Activated CD4-positive, CD25-positive, alpha-beta regulatory T cell treated with anti-CD3 and anti-CD28 coated beads, Interleukin-2, amount 50 U/mL, for 16 hours (primary cell): ENCODE measurements at regions not wholly inside any gene's neighbourhood (a gene's known extent, or its start where the extent isn't known, plus 50 kb on each side); places are given as distances from the start of the nearest gene placed in this dataset.
"Not testable (repeated sequence)": the region's sequence is repeated elsewhere in the genome, so short reads cannot be mapped to it uniquely, and the experiment has no call there.

Source experiments
- DNase-seq: peaks from one replicate; pipeline ENCODE4 v3.0.0-alpha.2; 2020; ENCODE audit warnings: low read depth, low spot score

DNA sequence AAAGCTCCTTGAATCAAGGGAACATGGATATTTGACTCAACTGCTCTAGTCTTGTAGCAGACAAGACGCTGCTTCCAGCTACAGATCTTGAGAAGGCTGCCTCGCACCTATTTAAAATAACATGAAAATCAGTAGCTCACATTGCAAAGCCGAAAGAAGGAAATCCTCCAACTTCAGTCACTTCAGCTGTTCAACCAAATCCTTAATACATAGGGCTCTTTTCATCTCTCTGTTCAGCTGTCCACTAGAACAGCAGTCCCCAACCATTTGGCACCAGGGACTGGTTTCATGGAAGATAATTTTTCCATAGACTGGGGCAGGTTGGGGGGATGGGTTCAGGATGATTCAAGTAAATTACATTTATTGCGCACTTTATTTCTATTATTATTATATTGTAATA, 1116.0 kb upstream of the TMEM132C start:
- no peak for DNase-seq

DNA sequence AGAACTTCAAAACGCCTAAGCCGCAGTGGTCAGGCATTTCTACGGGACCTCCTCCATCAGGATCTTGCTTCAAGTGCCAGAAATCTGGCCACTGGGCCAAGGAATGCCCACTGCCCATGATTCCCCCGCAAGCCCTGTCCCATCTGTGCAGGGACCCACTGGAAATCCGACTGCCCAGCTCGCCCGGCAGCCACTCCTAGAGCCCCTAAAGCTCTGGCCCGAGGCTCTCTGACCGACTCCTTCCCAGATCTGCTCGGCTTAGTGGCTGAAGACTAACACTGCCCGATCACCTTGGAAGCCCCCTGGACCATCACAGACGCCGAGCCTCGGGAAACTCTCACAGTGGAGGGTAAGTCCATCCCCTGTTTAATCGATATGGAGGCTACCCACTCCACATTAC, 1113.0 kb upstream of the TMEM132C start:
- DNase-seq: no peak

DNA sequence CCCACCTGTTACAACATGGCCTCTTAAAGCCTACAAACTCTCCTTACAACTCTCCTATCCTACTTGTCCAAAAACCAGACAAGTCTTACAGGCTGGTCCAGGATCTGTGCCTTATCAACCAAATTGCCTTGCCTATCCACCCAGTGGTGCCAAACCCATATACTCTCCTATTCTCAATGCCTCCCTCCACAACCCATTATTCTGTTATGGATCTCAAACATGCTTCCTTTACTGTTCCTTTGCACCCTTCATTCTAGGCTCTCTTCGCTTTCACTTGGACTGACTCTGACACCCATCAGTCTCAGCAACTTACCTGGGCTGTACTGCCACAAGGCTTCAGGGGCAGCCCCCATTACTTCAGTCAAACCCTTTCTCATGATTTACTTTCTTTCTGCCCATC, 1112.1 kb upstream of the TMEM132C start:
- not testable (repeated sequence) for DNase-seq

DNA sequence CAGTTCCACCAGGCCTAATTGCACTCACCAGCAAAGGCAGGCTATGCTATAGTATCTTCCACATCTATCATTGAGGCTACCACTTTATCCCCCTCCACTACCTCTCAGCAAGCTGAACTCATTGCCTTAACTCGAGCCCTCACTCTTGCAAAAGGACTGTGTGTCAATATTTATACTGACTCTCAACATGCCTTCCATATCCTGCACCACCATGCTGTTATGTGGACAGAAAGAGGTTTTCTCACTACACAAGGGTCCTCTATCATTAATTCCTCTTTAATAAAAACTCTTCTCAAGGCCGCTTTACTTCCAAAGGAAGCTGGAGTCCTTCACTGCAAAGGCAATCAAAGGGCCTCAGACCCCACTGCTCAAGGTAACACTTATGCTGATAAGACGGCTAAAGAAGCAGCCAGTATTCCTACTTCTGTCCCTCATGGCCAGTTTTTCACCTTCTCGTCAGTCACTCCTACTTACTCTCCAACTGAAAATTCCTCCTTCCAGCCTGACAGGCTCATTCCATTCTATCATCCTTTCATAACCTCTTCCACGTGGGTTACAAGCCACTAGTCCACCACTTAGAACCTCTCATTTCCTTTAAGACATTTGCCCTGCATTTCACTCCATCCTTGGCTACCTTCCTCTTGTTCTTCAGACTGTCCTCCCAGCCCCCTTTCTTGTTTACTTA, 1110.9 kb upstream of the TMEM132C start:
- DNase-seq: not testable (repeated sequence)

DNA sequence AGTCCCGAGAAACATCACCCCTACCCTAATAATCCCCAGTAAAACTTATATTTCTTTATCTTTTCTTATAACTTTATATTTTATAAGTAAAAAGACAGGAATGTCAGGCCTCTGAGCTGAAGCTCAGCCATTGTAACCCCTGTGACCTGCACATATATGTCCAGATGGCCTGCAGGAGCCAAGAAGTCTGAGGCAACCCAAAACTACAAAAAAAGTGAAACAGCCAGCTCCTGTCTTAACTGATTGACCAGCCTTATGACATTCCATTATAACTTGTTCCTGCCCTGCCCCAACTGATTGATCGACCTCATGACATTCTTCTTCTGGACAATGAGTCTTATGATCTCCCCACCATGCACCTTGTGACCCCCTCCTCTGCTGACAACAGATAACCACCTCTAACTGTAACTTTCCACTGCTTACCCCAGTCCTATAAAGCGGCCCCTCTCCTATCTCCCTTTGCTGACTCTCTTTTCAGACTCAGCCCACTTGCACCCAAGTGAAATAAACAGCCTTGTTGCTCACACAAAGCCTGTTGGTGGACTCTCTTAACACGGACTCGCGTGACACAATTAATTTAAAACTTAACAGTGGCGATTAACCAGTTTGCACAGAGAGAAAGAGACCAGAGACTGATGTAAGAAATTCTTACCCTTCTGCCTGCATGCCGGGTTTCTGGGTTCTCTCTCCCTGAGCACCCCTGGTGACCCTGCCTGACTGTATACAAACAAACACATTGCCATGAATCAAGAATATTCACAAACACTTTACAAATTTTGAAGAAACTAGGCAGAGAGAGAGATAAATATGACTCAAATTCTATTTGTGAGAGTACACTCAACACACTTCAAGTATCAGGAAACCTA, 1109.2 kb upstream of the TMEM132C start:
- DNase-seq: not testable (repeated sequence)

DNA sequence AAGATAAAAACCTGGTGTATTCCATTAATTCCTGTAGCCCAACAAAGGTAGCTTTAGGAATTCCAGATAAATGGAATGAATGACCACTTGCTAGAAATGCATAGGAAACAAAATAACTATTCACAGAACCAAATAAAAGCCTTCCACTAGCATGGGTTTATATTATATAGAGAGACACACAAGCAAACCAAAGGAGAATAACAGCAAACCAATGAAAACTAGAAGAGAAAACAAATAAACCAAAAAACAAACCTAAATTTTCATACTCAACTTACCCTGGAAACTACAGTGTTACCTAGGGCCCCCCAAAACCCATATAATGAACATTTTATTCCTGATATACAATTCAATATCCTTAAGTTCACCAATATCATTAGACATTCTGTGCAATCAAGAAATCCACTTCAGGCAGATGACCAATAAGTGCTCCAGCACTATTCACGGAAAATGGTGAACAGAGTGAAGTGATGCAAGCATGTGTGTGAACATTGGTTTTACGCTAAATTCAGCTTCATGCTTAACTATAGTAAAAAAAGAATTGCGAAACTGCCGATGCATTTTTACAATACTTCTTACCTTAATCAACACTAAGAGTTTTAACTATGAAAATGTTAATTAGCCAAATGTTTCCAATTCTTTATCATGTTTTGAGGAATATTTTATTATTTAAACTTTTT, 1108.4 kb upstream of the TMEM132C start:
- DNase-seq: no peak

DNA sequence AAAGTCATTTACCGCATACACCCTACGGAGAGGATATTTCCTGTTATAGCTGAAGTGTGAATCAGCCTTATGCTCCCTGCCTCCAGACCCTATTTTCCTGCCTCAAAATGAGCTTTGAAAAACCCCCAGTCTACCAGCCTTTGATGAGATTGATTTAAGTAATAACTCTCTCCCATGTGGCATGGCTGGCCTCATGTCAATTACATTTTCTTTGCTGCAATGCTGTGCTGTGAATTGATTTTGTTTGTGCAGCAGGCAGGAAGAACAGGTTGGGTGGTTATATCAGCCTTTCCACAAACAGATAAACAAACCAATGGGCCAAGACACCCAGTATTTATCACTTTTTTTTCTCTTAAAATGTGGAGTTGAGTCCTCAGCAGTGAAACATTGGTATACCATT, 1105.5 kb upstream of the TMEM132C start:
- no peak for DNase-seq

DNA sequence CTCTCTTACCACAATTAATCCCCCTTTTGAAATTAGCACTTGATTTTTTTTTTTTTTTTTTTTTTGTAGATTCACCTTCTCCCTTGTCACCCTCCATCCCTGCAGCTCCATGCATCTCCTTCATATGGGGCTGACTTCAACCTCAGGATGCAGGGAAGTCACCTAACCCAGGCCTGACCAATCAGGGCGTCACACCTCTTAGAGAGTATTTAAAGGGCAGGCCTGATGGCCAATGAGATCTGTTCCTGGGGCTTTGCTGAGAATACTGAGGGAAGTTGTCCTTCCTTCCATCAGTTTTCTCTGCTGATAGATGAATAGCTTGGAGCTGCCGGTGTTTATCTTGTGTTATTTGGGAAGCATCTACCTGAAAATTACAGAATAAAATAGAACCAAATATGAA, 1104.7 kb upstream of the TMEM132C start:
- no peak for DNase-seq

DNA sequence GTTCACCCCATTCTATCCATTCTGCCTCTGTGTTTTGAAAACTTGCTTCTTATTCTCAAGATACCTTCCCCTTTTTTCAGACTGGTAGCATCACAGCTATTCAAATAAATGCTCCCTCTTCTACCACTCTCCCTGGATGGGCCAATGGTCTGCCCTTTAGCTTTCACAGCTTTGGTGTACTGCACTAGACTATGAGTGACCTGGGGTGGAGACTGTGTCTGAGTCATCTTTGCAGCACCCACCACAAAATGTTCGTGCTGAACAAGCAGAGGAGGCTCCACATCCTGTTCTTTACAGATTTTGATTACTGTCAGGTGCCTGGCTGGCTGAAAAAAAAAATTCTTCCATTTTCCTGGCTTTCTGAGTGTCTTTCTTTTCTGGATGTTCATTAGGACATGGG, 1104.1 kb upstream of the TMEM132C start:
- no peak for DNase-seq

DNA sequence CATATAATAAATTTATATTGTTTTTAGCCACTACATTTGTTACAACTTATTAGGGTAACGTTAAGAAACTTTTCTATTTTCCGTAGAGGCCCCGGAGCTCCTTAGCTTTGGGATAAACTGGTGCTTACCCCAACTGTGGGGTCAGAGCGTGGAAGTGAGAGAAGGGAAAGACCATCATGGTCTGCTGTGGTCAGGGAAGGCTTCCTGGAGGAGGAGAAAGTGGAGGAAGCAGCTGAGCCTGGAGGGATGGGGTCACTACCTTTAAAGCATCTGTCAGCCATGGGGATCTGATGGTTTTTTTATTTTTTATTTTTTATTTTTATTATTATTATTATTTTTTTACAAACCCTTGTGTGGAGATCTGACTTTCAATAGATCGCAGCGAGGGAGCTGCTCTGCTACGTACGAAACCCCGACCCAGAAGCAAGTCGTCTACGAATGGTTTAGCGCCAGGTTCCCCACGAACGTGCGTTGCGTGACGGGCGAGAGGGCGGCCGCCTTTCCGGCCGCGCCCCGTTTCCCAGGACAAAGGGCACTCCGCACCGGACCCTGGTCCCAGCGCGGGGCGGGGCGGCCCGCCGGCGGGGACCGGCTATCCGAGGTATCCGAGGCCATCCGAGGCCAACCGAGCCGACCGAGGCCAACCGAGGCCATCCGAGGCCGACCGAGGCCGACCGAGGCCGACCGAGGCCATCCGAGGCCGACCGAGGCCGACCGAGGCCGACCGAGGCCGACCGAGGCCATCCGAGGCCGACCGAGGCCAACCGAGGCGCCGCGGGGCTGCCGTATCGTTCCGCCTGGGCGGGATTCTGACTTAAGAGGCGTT, 1101.2 kb upstream of the TMEM132C start:
- peak; percentile 61 for DNase-seq

DNA sequence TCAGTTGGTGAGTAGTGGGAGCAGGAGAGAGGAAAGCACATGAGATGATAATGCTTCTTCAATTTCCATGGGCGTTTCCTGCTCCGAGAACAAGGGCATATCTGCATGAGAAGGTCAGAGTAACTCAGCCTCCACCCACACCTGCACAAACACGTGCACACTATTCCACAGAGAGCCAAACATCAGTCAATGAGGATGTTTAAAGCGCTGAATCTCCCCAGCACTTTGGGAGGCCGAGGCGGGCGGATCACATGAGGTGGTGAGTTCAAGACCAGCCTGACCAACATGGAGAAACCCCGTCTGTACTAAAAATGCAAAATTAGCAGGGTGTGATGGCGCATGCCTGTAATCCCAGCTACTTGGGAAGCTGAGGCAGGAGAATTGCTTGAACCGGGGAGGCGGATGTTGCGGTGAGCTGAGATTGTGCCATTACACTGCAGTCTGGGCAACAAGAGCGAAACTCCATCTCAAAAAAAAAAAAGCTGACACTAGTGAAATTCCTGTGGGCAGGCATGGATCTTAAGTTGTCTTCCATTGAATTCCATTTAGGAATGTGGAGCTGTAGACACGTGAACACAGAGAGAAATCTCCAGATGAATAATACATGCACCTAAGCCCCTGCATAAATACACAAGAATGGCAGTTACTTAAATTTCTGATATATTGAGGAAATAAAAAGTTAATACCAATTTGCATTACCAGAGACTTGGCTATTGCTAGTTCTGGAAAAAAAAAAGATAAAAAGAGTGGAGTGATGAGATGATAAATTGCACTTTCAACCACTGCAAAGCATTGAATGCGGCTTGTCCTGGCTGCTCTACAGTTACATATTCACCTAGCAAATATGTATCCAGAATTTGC, 1097.4 kb upstream of the TMEM132C start:
- DNase-seq: no peak

DNA sequence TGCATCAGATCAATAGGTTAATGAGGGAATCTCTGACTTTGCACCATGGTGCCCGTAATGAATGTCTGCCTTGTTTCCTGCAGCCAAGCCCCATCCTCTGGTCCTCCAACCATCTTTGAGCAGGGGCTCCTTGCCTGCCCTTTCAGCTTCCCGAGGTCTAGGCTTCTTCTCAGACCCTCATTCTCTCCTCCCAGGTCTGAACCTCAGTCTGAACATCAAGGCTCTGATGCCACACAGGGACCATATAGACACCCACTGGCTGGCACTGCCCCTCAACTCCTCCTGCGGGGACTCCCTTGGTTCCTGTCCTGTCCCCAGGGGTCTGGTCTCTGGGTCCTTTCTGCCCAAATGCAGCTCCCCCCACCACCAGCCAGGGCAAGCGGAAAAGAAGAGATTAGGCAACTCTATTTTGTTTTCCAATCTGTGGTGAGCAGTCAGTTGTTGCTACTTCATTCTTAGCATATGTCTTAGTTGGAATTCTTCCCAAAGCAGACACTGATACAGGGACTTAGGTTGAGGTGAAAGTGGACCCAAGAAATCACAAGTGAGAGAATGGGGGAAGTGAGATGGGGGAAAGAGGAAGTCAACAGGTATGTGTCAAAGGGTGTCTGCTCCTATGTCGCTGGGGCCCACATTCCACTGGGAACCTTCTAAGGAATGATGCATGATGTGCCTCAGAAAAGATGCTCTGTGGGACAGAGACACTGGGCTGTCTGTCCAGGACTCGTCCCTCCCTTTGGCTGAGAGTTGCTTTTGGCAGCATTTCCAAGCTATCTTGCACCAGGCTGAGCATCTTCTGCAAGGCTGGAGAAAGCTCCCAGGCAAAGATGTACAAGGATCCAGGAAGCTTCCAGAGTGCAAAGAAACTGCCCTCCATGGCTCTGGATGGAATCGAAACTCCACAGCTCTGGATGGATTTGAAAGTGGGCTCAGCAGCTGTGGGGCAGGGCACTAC, 1096.5 kb upstream of the TMEM132C start:
- no peak for DNase-seq

DNA sequence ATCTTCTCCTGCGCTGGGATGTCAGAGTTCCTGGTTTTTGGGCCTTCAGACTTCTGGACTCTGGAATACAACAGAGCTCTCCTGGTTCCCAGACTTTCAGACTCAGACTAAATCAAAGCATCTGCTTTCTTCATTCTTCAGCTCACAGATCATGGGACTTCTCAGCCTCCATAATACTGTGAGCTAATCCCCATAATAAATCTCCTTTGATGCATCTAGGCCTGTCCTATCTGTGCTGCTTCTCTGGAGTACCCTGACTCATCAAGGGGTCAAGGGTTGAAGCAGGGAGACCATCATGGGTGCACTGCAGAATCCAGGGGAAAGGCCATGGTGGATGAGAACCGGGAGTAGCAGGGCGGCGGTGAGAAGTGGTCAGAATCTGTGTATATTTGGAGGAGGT, 1094.1 kb upstream of the TMEM132C start:
- no peak for DNase-seq

DNA sequence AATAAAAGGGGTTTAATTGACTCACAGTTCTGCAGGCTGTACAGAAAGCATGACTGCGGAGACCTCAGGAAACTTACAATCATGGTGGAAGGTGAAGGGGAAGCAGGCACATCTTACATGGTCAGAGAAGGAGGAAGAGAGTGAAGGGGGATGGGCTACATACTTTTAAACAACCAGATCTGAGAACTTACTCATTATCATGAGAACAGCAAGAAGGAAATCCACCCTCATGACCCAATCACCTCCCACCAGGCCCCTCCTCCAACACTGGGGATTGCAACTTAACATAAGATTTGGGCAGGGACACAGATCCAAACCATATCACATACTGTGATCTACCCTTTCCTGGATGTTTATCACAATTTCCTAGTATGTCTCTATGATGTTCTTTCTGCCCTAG, 1093.0 kb upstream of the TMEM132C start:
- not testable (repeated sequence) for DNase-seq

DNA sequence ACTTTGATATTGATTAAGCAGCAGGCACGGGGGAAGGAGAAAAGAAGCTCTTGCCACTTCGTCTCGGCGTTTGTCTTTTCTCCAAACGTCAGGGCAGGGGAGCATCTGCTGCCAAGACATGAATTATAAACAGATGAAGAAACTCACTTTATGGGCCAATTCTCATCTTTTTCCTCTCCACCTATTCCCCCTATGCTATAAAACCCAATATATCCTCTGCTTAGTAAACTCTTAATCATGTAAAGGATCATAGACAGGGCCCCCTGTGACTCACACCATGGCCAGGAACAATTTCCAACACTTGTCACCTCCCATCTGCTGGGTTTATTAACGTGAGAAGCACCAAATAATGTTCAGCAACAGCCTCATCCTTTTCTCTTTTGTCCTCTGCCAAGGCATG, 1092.1 kb upstream of the TMEM132C start:
- DNase-seq: no peak

DNA sequence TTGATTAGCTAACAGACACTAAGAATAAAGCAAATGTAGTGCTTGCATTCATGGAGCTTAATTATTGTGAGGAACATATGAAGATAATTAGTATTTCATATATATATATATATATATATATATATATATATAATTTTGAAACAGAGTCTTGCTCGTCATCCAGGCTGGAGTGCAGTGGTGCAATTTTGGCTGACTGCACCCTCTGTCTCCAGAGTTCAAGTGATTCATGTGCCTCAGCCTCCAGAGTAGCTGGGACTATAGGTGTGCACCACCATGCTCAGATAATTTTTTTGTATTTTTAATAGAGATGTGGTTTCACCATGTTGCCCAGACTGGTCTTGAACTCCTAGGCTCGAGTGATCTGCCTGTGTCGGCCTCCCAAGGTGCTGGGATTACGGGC, 1091.6 kb upstream of the TMEM132C start:
- DNase-seq: no peak

DNA sequence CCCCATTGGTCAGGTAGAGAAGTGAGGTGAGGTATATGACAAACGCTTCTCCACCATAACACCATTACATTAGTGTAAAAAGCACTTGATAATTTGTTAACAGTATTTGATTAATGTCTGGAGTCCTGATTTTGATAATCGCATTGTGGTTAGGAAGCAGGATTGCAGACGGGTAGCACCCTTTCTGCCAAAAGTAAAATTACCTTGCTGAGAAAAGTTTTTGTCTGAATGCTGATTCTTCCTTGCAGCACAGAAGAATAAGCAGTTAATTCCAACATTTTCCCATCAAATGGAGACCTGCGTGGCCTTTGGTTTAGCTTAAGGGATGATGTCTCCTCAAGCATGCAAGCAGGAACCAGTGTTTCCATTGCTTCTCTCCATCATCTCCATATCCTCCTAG, 1090.2 kb upstream of the TMEM132C start:
- no peak for DNase-seq

DNA sequence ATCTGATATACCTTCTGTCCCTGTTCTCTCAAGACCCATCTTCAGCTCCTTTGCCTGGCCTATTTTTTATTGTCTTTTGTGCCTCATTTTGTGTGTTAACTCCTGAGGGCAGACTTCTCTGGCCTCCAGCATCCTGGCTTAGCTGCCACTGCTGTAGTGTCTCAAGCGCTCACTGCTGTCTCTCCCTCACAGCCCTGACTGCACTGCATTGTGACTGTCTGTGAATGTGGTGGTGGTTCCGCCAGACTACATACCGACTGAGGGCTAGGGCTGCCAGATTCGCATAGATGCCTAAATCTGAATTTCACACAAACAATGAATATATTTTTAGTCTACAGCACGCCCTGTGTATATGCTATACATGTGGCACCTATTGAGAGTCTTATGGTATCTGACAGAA, 1088.9 kb upstream of the TMEM132C start:
- no peak for DNase-seq

DNA sequence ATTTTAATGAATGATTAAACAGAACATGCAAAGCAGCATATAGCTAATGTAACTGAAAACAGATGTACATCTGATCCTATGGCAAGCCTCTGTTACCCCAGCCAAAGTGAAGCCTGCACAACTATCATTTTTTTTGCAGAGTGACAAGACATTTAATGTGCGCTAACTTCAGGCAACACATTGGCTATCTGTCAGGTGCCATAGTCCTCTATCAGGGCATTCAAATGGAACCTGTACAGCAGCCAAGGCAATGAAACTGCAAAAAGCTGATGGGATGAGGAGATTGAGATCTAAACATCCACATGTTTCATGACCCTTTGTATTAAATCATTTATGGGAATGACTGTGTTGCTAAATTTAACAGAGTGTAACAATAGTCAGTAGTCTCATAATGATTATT, 1088.5 kb upstream of the TMEM132C start:
- DNase-seq: no peak

DNA sequence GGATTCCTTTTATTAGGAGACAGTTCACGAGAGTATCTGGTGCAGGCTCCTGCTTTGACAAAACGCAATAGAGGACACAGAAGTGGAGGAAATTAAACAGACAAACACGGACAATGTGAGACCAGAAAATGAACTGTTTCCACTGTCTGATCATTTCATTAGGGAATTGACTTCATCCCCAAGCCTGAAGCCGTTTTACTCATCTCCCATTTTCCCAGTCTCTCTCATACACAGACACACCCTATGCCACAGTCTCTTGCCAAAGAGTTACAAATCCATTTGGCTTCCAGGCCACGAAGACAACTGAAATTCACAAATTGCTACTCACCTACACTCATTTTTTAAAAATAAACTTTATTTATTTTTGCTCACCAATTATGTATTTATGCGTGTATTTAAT, 1087.8 kb upstream of the TMEM132C start:
- DNase-seq: no peak
